Transverse colon (tissue), 4 donors: ENCODE measurements at regions not wholly inside any gene's neighbourhood (a gene's known extent, or its start where the extent isn't known, plus 50 kb on each side); places are given as distances from the start of the nearest gene placed in this dataset.

Source experiments
- EP300 ChIP-seq: sonication (generic); formaldehyde crosslinking; IDR thresholded peaks from one replicate; pipeline ENCODE4 v1.6.1; 2017; ENCODE audit warnings: antibody characterized with exemption, low read depth
- POLR2A ChIP-seq: fragments of 450-650 bp; IDR thresholded peaks from one replicate; pipeline ENCODE4 v1.6.1; 2016; ENCODE audit warnings: antibody characterized with exemption, mild to moderate bottlenecking, moderate library complexity
- POLR2AphosphoS5 ChIP-seq, 3 donors: sonication (generic); formaldehyde crosslinking; IDR thresholded peaks; one replicate each; pipeline ENCODE4 v1.6.1; 2016; ENCODE audit warnings: antibody characterized with exemption in 3 of 3
- TF ChIP-seq, protein P1 (sequence below), 5 experiments: fragments of 200-600 bp in 3 of 5; fragments of 450-650 bp in 2 of 5; sonication (generic) in 3 of 5; IDR thresholded peaks; 1 replicate in 2 of 5; 2 replicates in 3 of 5; pipeline ENCODE4 v1.5.1; 2016 to 2017; ENCODE audit warnings: antibody characterized with exemption in 5 of 5, inconsistent platforms in 3 of 5, mild to moderate bottlenecking in 2 of 5, moderate library complexity in 1 of 5

DNA sequence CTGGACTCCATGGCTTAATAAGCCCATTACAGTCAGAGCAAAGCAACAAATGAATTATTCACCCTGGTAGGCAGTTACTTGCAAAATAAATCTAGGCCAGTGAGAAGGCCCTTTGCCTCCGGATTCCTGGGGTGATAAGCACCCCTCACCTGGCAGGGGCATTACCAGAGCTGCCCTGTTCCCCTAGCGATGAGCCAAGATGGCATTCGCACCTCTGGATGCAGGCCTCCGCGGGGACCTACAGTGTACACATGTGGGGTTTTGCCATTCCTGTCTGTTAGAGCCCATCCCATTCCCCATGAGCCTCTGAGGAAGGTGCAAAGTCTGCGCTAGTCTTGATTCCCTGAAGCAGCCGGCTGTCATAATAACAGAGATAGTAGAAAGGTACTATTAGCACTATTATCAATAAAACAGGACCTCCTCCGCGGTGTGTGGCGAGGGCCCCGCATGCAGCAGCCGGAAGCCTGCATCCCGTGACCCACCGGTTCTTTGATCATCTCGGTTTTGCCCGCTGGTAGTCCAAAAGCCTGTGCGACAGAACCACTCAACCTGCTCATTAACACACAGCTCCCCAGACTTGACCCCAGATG, 344.3 kb downstream of the BRD1 start:
- TF ChIP-seq, protein P1, sequence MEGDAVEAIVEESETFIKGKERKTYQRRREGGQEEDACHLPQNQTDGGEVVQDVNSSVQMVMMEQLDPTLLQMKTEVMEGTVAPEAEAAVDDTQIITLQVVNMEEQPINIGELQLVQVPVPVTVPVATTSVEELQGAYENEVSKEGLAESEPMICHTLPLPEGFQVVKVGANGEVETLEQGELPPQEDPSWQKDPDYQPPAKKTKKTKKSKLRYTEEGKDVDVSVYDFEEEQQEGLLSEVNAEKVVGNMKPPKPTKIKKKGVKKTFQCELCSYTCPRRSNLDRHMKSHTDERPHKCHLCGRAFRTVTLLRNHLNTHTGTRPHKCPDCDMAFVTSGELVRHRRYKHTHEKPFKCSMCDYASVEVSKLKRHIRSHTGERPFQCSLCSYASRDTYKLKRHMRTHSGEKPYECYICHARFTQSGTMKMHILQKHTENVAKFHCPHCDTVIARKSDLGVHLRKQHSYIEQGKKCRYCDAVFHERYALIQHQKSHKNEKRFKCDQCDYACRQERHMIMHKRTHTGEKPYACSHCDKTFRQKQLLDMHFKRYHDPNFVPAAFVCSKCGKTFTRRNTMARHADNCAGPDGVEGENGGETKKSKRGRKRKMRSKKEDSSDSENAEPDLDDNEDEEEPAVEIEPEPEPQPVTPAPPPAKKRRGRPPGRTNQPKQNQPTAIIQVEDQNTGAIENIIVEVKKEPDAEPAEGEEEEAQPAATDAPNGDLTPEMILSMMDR (IDR thresholded peaks at IDR 0.05): no peak
- TF ChIP-seq POLR2A (no peak), POLR2AphosphoS5 (IDR thresholded peaks at IDR 0.05) (no peak), EP300 (no peak)
